HG02973 (cell line): ENCODE measurements at regions not wholly inside any gene's neighbourhood (a gene's known extent, or its start where the extent isn't known, plus 50 kb on each side); places are given as distances from the start of the nearest gene placed in this dataset.

ENCODE experiments used
- ATAC-seq: cut with Tn5 transposase; IDR thresholded peaks from one replicate; pipeline ENCODE4 v1.9.1; 2021; ENCODE audit warnings: moderate library complexity; ENCODE audit not compliant: unreplicated experiment

- no peak for ATAC-seq
Observed at GRCh38 chr20:52654567-52654966, 317.6 kb upstream of the TSHZ2 start.

GRCh38 chr20:52652271-52652670 is 319.9 kb upstream of the TSHZ2 start:
- no peak for ATAC-seq

- ATAC-seq = no peak
Observed at GRCh38 chr20:52649727-52650126, 322.4 kb upstream of the TSHZ2 start.

- no peak for ATAC-seq
Observed at GRCh38 chr20:52645822-52646221, 326.3 kb upstream of the TSHZ2 start.

GRCh38 chr20:52643034-52643433 is 329.1 kb upstream of the TSHZ2 start:
- ATAC-seq = no peak

GRCh38 chr20:52637201-52637600 is 335.0 kb upstream of the TSHZ2 start:
- ATAC-seq = no peak

GRCh38 chr20:52631469-52631868 is 340.7 kb upstream of the TSHZ2 start:
- ATAC-seq = no peak

GRCh38 chr20:52630138-52630537 is 342.0 kb upstream of the TSHZ2 start:
- no peak for ATAC-seq

- no peak for ATAC-seq
Observed at GRCh38 chr20:52624281-52624680, 347.9 kb upstream of the TSHZ2 start.

- no peak for ATAC-seq
Observed at GRCh38 chr20:52622081-52622480, 350.1 kb upstream of the TSHZ2 start.

- no peak for ATAC-seq
Observed at GRCh38 chr20:52621401-52621800, 350.8 kb upstream of the TSHZ2 start.

GRCh38 chr20:52619671-52620070 is 352.5 kb upstream of the TSHZ2 start:
- ATAC-seq = no peak

- no peak for ATAC-seq
Observed at GRCh38 chr20:52619101-52619500, 353.1 kb upstream of the TSHZ2 start.

- ATAC-seq = no peak
Observed at GRCh38 chr20:52616629-52617028, 355.5 kb upstream of the TSHZ2 start.

- no peak for ATAC-seq
Observed at GRCh38 chr20:52614051-52614863, 357.9 kb upstream of the TSHZ2 start.

GRCh38 chr20:52612046-52612632 is 360.0 kb upstream of the TSHZ2 start:
- ATAC-seq = no peak

GRCh38 chr20:52610749-52611148 is 361.4 kb upstream of the TSHZ2 start:
- ATAC-seq = no peak

GRCh38 chr20:52601295-52601971 is 370.7 kb upstream of the TSHZ2 start:
- ATAC-seq = no peak

- ATAC-seq = no peak
Observed at GRCh38 chr20:52596256-52596655, 375.9 kb upstream of the TSHZ2 start.

- ATAC-seq = no peak
Observed at GRCh38 chr20:52595518-52595917, 376.6 kb upstream of the TSHZ2 start.

GRCh38 chr20:52593654-52594053 is 378.5 kb upstream of the TSHZ2 start:
- ATAC-seq = no peak

GRCh38 chr20:52592567-52592966 is 379.6 kb upstream of the TSHZ2 start:
- ATAC-seq = no peak
